KMS-11 (cell line): ENCODE measurements at regions not wholly inside any gene's neighbourhood (a gene's known extent, or its start where the extent isn't known, plus 50 kb on each side); places are given as distances from the start of the nearest gene placed in this dataset.
"Not testable (repeated sequence)": the region's sequence is repeated elsewhere in the genome, so short reads cannot be mapped to it uniquely, and the experiment has no call there.

Source experiments
- H2AFZ ChIP-seq: fragments of 200-600 bp; sonication (generic); 2 replicates; pipeline ENCODE4 v1.6.1; 2016; ENCODE audit warnings: antibody characterized with exemption, mixed run types, low read depth
- H3K27ac ChIP-seq: fragments of 200-600 bp; sonication (generic); 2 replicates; pipeline ENCODE4 v1.6.1; 2016; ENCODE audit warnings: mild to moderate bottlenecking, mixed run types
- H3K27me3 ChIP-seq: fragments of 200-600 bp; sonication (generic); 2 replicates; pipeline ENCODE4 v1.6.1; 2017; ENCODE audit warnings: mild to moderate bottlenecking, low read depth, mixed run types, moderate library complexity; ENCODE audit not compliant: insufficient read depth
- H3K36me3 ChIP-seq: fragments of 200-600 bp; sonication (generic); 2 replicates; pipeline ENCODE4 v1.6.1; 2017; ENCODE audit warnings: mild to moderate bottlenecking, mixed run types; ENCODE audit not compliant: insufficient read depth
- H3K4me1 ChIP-seq: fragments of 200-600 bp; sonication (generic); 2 replicates; pipeline ENCODE4 v1.6.1; 2016; ENCODE audit warnings: mild to moderate bottlenecking, low read depth, mixed run types; ENCODE audit not compliant: poor library complexity, severe bottlenecking
- H3K4me2 ChIP-seq: fragments of 200-600 bp; sonication (generic); 2 replicates; pipeline ENCODE4 v1.7.0; 2016; ENCODE audit warnings: mild to moderate bottlenecking, mixed run types
- H3K4me3 ChIP-seq: fragments of 200-600 bp; sonication (generic); IDR thresholded peaks from 2 replicates; pipeline ENCODE4 v1.6.1; 2017; ENCODE audit warnings: low read depth, low read length, mixed read lengths; ENCODE audit not compliant: insufficient read depth
- H3K79me2 ChIP-seq: fragments of 200-600 bp; sonication (generic); 2 replicates; pipeline ENCODE4 v1.6.1; 2016; ENCODE audit warnings: low read depth, mixed run types; ENCODE audit not compliant: insufficient read depth
- H3K9ac ChIP-seq: fragments of 200-600 bp; sonication (generic); 2 replicates; pipeline ENCODE4 v1.6.1; 2016; ENCODE audit warnings: mild to moderate bottlenecking, mixed run types
- H4K20me1 ChIP-seq: fragments of 200-600 bp; sonication (generic); 2 replicates; pipeline ENCODE4 v1.6.1; 2016; ENCODE audit warnings: mild to moderate bottlenecking, mixed run types; ENCODE audit not compliant: insufficient read depth
- TF ChIP-seq, protein P1 (sequence below): fragments of 200-600 bp; sonication (generic); conservative IDR thresholded peaks from 2 replicates; pipeline ENCODE4 v1.6.1; 2017; ENCODE audit warnings: low read depth, mild to moderate bottlenecking, antibody characterized with exemption, low read length, moderate library complexity, mixed read lengths

DNA sequence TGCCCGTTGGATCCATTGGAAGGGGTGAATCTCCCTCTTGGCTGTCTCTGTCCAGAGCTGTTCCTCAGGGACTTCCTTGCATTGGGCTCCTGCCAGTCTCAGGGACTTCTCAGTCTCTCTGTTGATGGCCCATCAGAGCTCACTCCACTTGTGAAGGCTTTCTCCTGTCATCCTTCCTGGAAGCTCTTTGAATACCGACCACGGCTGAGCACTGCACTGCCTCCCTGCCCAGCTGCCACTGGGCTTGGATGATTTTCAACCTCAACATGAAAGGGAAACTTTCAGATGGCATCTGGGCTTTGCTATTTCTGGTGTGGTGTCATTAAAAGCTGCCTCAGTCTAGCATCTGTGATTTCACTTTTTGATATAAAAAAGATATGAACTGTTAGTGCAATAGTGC is 66.1 kb upstream of the ANKRD10 start:
- Histone ChIP-seq H3K27me3 (no peaks in the 10 kb centered on the region), H3K9ac (no peak overlapping the region), H3K4me2 (no peak overlapping the region), H2AFZ (no peak overlapping the region), H4K20me1 (no peaks in the 10 kb centered on the region), H3K79me2 (no peaks in the 10 kb centered on the region), H3K27ac (no peak overlapping the region), H3K4me3 (no peak overlapping the region), H3K4me1 (no peaks in the 10 kb centered on the region), H3K36me3 (no peaks in the 10 kb centered on the region)
- TF ChIP-seq, protein P1, sequence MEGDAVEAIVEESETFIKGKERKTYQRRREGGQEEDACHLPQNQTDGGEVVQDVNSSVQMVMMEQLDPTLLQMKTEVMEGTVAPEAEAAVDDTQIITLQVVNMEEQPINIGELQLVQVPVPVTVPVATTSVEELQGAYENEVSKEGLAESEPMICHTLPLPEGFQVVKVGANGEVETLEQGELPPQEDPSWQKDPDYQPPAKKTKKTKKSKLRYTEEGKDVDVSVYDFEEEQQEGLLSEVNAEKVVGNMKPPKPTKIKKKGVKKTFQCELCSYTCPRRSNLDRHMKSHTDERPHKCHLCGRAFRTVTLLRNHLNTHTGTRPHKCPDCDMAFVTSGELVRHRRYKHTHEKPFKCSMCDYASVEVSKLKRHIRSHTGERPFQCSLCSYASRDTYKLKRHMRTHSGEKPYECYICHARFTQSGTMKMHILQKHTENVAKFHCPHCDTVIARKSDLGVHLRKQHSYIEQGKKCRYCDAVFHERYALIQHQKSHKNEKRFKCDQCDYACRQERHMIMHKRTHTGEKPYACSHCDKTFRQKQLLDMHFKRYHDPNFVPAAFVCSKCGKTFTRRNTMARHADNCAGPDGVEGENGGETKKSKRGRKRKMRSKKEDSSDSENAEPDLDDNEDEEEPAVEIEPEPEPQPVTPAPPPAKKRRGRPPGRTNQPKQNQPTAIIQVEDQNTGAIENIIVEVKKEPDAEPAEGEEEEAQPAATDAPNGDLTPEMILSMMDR, result no peak

DNA sequence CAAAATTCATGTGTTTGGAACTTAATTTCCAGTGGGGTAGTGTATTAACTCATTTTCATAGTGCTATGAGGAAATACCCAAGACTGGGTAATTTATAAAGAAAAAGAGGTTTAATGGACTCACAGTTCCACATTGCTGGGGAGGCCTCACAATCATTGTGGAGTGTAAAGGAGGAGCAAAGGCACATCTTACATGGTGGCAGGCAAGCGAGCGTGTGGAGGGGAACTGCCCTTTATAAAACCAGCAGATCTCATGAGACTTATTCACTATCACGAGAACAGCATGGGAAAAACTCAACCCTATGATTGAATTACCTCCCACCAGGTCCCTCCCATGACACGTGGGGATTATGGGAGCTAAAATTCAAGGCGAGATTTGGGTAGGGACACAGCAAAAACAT is 64.3 kb upstream of the ANKRD10 start:
- H3K27ac ChIP-seq, H3K79me2 ChIP-seq, H3K4me1 ChIP-seq, H3K4me2 ChIP-seq, H4K20me1 ChIP-seq, H3K36me3 ChIP-seq, H3K27me3 ChIP-seq, H2AFZ ChIP-seq, H3K4me3 ChIP-seq, H3K9ac ChIP-seq: not testable (repeated sequence)

DNA sequence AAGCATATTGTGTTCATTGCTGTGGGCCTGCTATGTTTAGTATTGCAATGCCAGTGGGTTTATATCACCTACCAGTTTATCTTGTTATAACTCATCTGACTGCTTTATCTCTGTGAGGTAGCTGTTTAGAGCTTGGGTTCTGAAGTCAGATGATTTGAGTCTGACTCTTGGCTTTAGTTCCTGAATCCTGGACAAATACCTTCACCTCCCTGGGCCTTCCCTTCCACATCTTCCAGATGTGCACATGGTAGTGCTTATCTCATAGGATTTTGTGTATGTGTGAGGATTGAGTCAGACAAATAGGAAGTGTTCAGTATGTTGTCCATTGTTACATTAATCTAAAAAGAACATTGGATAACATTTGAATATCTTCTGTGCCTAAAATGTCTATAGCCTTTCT is 63.5 kb upstream of the ANKRD10 start:
- Histone ChIP-seq H3K27ac (no peak overlapping the region), H3K4me1 (no peaks in the 10 kb centered on the region), H2AFZ (no peak overlapping the region), H3K36me3 (no peaks in the 10 kb centered on the region), H3K4me3 (no peak overlapping the region), H3K9ac (no peak overlapping the region), H3K79me2 (no peaks in the 10 kb centered on the region), H3K27me3 (no peaks in the 10 kb centered on the region), H4K20me1 (no peaks in the 10 kb centered on the region), H3K4me2 (no peak overlapping the region)
- TF ChIP-seq, protein P1, result no peak

DNA sequence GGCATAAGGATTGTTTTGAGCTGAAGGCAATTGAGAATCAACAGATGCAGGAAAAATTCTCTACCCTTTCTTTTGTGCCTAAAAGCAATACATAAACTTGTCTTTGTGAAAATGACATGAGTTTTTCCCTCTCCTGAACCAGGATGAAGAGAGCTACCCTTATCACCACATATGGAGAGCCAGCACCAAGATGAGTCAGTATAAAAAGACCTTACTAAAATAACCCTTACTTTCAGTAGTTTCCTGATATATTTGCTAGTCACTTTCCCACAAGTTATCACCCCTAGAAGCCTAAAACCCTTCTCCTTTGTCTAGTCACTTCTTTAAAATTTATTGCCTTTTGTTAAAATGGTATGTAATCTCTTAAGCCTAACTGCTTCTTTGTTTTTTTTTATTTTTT is 61.9 kb upstream of the ANKRD10 start:
- Histone ChIP-seq H3K36me3 (no peaks in the 10 kb centered on the region), H3K79me2 (no peaks in the 10 kb centered on the region), H3K27me3 (no peaks in the 10 kb centered on the region), H2AFZ (no peak overlapping the region), H3K27ac (no peak overlapping the region), H3K9ac (no peak overlapping the region), H3K4me2 (no peak overlapping the region), H3K4me1 (no peaks in the 10 kb centered on the region), H4K20me1 (no peaks in the 10 kb centered on the region), H3K4me3 (no peak overlapping the region)
- TF ChIP-seq, protein P1, result no peak

DNA sequence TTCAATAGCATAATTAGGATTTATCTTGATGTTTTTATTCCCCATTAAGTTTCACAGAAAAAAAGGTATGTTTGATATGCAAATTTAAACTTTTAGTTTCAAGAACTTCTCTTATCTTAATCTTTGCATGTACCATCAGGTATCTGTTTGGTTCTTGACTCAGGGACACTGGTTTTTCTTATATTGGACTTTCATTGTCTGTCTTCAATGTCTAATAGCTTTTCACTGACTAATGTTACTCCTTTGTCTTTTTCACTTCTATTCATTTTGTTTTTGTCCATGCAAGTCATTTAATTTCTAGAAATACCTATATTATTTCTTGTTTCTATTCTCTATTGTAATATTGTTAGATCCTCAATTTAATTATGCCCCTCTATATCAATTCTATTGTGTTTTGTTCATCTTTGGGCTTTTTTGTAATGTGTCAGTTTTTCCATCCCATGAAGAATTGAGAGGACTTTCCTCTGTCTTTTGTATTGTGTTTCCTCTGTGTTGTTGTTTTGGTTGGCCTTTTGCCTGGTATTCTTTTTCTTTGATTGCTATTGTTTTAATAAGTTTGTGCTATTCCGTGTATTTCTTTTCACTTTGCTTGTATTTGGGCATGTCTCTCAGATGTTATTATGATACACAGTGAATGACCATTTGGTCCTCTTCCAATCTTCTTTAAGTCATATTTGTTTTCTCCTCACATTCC is 58.3 kb upstream of the ANKRD10 start:
- H3K4me2 ChIP-seq, result no peak overlapping the region
- H4K20me1 ChIP-seq, result no peaks in the 10 kb centered on the region
- no peak overlapping the region for H3K27ac ChIP-seq
- no peak overlapping the region for H2AFZ ChIP-seq
- H3K4me3 ChIP-seq, result no peak overlapping the region
- H3K4me1 ChIP-seq, result no peaks in the 10 kb centered on the region
- H3K27me3 ChIP-seq, result no peaks in the 10 kb centered on the region
- H3K36me3 ChIP-seq, result no peaks in the 10 kb centered on the region
- H3K9ac ChIP-seq, result no peak overlapping the region
- TF ChIP-seq, protein P1, result no peak
- H3K79me2 ChIP-seq, result no peaks in the 10 kb centered on the region
